Tibial artery (tissue), 4 donors: ENCODE measurements at regions not wholly inside any gene's neighbourhood (a gene's known extent, or its start where the extent isn't known, plus 50 kb on each side); places are given as distances from the start of the nearest gene placed in this dataset.

Source experiments
- DNase-seq, 2 donors: peaks; one replicate each; pipeline ENCODE4 v3.0.0-alpha.2; 2019
- H3K27ac ChIP-seq, 2 donors: fragments of 200-600 bp; sonication (generic) in 1 of 2; 1 replicate in 1 of 2; 2 replicates in 1 of 2; pipeline ENCODE4 v1.5.1; 2018 to 2019; ENCODE audit warnings: mild to moderate bottlenecking in 1 of 2
- H3K27me3 ChIP-seq, 2 donors: fragments of 200-600 bp; sonication (generic) in 1 of 2; one replicate each; pipeline versions ENCODE4 v1.5.1 to v1.6.0; 2016 to 2019
- H3K36me3 ChIP-seq, 3 donors: fragments of 200-600 bp; sonication (generic) in 2 of 3; one replicate each; pipeline ENCODE4 v1.5.1; 2016 to 2019; ENCODE audit warnings: mild to moderate bottlenecking in 2 of 3
- H3K4me1 ChIP-seq, 4 donors: fragments of 200-600 bp; sonication (generic) in 2 of 4; 1 replicate in 3 of 4; 2 replicates in 1 of 4; pipeline ENCODE4 v1.5.1; 2016 to 2019
- H3K4me3 ChIP-seq, 2 donors: fragments of 200-600 bp; sonication (generic) in 1 of 2; 1 replicate in 1 of 2; 2 replicates in 1 of 2; pipeline ENCODE4 v1.5.1; 2018 to 2019; ENCODE audit warnings: mild to moderate bottlenecking in 2 of 2
- H3K9me3 ChIP-seq, 3 donors: fragments of 200-600 bp; sonication (generic) in 1 of 3; one replicate each; pipeline ENCODE4 v1.5.1; 2016 to 2019
- CTCF ChIP-seq, 2 experiments: fragments of 200-600 bp in 1 of 2; fragments of 450-650 bp in 1 of 2; IDR thresholded peaks; one replicate each; pipeline ENCODE4 v1.5.1; 2017 to 2019; ENCODE audit warnings: antibody characterized with exemption in 2 of 2, mild to moderate bottlenecking in 1 of 2, moderate library complexity in 1 of 2
- intact Hi-C: fragments of 100-400 bp; cut with DNase I; formaldehyde crosslinking; loops from one replicate; pipeline ENCODE4 v1.15.0; 2023; ENCODE audit warnings: low total_unique reads

- H3K36me3 ChIP-seq = no peaks in the 10 kb centered on the region
- no peak for DNase-seq
- peaks cover 0 to 5% (median 4%) of the 10 kb centered on the region in 3 donors for H3K9me3 ChIP-seq
- H3K4me3 ChIP-seq = no peak overlapping the region
- H3K4me1 ChIP-seq = no peaks in the 10 kb centered on the region
- H3K27ac ChIP-seq = no peak overlapping the region
- no peak for TF ChIP-seq CTCF (IDR thresholded peaks at IDR 0.05)
- no peaks in the 10 kb centered on the region for H3K27me3 ChIP-seq
- intact Hi-C loops = no loop called here
Measured at GRCh38 chr5:98594098-98594497, 179.4 kb upstream of the RGMB start.

- no peaks in the 10 kb centered on the region for H3K9me3 ChIP-seq
- H3K27me3 ChIP-seq = no peaks in the 10 kb centered on the region
- no peak for TF ChIP-seq CTCF (IDR thresholded peaks at IDR 0.05)
- DNase-seq = no peak
- intact Hi-C loops = no loop called here
- H3K27ac ChIP-seq = no peak overlapping the region
- no peaks in the 10 kb centered on the region for H3K36me3 ChIP-seq
- no peaks in the 10 kb centered on the region for H3K4me1 ChIP-seq
- H3K4me3 ChIP-seq = no peak overlapping the region
Measured at GRCh38 chr5:98599016-98599415, 174.4 kb upstream of the RGMB start.

GRCh38 chr5:98602534-98603112 is 170.8 kb upstream of the RGMB start:
- no peaks in the 10 kb centered on the region for H3K36me3 ChIP-seq
- H3K4me3 ChIP-seq = no peak overlapping the region
- no peak for TF ChIP-seq CTCF (IDR thresholded peaks at IDR 0.05)
- no peak for DNase-seq
- intact Hi-C loops = no loop called here
- H3K27ac ChIP-seq = no peak overlapping the region
- no peaks in the 10 kb centered on the region for H3K9me3 ChIP-seq
- no peaks in the 10 kb centered on the region for H3K4me1 ChIP-seq
- H3K27me3 ChIP-seq = no peaks in the 10 kb centered on the region

- no peak for TF ChIP-seq CTCF (IDR thresholded peaks at IDR 0.05)
- Histone ChIP-seq H3K4me3 (no peak overlapping the region), H3K27ac (no peak overlapping the region), H3K4me1 (no peaks in the 10 kb centered on the region), H3K9me3 (no peaks in the 10 kb centered on the region), H3K36me3 (no peaks in the 10 kb centered on the region), H3K27me3 (no peaks in the 10 kb centered on the region)
- no peak for DNase-seq
- intact Hi-C loops = no loop called here
Measured at GRCh38 chr5:98603456-98603855, 170.0 kb upstream of the RGMB start.

GRCh38 chr5:98604301-98604700 is 169.2 kb upstream of the RGMB start:
- intact Hi-C loops = no loop called here
- H3K4me3 ChIP-seq = no peak overlapping the region
- H3K9me3 ChIP-seq = no peaks in the 10 kb centered on the region
- H3K4me1 ChIP-seq = no peaks in the 10 kb centered on the region
- no peak for TF ChIP-seq CTCF (IDR thresholded peaks at IDR 0.05)
- no peak for DNase-seq
- no peaks in the 10 kb centered on the region for H3K27me3 ChIP-seq
- H3K36me3 ChIP-seq = no peaks in the 10 kb centered on the region
- H3K27ac ChIP-seq = no peak overlapping the region
